Right renal pelvis (tissue), 4 donors: ENCODE measurements at regions not wholly inside any gene's neighbourhood (a gene's known extent, or its start where the extent isn't known, plus 50 kb on each side); places are given as distances from the start of the nearest gene placed in this dataset.

Source experiments
- DNase-seq, 4 donors: peaks; one replicate each; pipeline ENCODE4 v3.0.0-alpha.2; 2013; ENCODE audit warnings: low read depth in 4 of 4, low spot score in 3 of 4, missing footprints in 1 of 4

DNA sequence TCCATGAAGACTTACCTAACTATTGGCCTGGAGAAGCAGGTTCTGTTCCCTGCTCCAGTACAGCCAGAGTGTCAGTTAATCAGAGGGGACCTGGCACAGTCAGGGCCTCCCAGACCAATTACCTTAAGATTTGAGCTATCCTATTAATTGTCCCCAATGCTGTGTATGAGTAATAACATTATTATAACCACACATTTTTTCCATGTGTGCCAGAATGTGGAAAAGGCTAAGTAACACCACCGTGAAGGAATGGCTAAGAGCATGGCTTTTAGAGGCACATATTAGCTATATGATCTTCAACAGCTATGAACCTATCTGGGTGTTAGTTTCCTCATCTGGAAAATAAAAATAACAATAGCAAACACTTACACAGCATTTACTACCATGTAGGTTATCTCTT, 111.1 kb upstream of the RAP1B start:
- DNase-seq: no peak

DNA sequence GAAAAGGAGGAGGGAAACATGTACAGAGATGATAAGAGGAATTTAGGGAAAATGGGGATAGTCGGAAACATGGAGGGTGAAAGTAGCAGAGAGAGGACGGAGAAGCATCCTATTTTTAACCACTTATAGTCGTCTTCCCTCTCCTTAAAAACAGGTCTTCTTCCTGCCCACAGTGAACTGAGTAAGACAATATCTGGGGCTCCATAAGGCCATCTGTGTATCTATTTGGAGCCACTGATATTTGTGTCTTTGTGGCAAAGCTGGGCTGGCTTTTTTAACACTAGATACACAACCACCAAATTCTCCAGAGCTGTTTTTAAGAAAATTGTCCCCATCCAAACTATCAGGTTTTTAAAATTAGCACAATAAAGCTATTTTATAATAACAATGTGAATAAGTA, 109.5 kb upstream of the RAP1B start:
- DNase-seq: no peak

DNA sequence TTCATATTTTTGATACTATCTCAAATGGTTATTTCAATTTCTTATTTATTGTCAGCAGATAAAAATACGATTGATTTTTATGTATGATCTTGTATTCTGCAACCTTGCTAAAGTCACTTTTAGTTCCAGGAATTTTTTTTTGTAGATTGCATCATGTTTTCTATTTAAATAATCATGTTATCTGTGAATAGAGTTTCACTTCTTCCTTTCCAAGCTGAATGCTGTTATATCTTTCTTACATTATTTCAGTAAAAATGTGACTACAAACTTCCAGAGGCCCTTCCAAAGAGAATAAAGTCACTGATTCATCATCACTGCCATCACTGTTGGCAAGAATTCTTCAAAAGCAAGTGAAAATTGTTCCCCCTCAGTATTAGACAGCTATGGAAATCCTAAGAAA, 104.7 kb upstream of the RAP1B start:
- no peak for DNase-seq

DNA sequence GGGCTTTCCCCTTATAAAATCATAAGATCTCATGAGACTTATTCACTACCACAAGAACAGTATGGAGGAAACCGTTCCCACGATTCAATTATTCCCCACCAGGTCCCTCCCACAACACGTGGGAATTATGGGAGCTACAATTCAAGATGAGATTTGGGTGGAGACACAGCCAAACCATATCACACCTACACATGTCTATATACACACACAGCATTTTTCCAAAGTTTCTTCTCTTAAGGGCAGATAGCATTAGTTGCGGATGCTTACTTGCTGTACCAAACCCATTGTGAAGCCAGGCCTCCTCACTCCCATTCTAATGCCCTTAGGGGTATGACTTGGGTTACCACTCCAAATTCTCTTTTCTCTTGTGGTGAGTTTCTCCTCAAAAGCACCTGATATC, 104.1 kb upstream of the RAP1B start:
- DNase-seq: no peak

DNA sequence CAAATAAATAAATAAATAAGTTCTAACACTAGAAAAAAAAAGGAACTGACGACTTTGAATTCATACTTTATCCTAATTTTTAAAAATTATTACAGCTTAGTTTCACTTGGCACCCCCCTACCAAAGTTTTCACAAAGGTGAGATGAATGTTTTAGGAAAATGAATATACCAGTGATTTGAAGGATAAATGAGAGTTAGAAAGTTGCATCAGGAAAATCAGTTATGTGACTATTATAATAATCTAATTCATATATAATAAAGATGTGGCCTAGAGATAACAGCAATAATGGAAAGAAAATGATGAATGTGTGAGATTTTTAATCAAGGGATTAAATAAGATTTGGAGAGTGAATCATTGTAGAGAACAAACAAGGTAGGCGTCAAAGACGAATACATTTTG, 103.0 kb upstream of the RAP1B start:
- DNase-seq: no peak

DNA sequence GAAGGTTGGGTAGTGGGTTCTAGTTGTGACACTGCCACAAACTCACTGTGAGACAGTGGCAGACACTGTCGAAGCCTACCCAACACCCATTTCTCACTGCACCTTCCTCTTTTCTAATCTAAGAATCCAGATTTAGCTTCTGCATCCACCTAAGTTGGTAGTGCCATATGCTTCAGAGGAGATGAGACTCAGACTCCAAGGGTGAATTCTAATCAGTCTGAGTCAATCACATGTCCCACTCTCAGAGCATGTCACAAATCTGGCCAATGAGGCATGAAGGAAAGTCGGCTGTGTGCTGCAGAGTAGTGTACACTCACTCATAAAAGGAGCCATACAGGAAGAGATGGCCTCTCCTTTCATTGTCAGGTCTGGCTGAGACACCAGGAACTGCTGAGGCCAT, 102.1 kb upstream of the RAP1B start:
- DNase-seq: no peak

DNA sequence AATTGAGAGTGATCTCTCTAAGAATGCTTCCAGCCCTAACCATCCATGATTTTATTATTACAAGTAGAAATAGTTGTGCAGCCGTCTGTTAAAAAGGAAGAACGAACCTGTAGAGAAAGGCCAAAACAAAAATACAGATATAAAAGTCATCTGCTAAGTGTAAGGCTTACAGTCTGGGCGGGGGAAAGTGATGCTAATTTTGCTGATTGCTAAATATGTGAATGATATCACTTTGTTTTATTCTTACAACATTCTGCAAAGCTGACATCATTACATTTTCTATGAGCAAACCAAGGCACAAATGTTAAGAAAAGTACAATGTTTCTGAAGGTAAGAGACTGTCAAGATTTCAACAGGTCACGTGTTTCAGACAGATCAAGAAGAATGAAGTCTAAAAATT, 101.5 kb upstream of the RAP1B start:
- no peak for DNase-seq

DNA sequence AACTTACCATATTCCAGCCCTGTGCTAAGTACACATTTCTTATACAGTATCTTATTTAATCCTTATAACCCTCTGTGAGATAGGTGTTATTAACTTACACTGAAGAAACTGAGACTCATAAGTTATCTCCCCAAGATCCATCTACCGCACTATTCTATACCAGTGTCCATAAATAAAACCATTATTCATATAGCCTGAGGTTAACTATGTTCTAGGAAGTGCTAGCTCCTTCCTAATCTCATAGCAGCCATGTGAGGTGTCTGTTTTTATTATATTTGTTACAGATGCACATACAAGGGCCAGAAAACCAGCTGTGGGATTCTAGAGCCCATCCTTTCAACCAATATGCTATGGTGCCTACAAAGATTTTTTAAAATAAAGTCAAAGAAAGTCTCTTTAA, 100.3 kb upstream of the RAP1B start:
- no peak for DNase-seq

DNA sequence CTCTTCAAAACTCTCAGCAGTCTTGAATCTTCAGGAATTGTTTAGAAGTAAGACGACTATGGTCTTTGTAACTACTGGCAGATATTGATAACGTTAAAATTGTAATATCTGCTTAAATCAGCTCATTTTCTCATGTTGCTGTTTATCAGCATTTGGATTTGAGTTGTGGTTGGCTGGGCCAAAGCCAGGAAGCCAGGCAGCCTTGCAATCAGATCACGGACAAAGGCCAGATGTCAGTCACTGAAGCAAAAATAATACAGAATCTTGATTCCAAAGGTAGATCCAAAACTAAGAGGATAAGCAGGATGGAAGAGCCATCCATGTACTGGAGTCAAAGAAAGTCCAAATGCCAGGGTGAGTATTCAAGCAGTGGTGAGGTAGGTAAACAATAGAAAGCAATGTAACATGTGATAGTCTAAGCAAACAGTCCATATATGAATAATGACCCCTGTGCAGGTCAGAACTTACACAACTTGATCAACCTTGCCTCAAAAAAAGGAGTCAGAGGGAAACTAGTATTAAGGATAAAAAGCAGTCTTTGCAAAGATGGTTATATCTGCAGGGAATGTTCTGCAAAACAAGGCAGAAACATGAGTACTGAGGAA, 95.8 kb upstream of the RAP1B start:
- DNase-seq: no peak

DNA sequence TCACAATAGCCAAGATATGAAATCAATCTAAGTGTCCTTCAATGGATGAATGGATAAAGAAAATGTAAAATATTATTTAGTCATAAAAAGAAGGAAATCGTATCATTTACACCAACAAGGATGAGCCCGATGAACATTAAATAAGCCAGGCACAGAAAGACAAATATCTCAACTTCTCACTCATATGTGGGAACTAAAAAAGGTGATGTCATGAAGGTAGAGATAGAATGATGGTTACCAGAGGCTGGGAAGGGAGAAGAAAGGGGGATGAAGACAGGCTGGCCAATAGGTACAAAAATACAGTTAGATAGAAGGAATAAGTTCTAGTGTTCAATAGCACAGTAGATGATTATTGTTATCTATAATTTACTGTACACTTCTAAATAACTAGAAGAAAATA, 94.9 kb upstream of the RAP1B start:
- no peak for DNase-seq

DNA sequence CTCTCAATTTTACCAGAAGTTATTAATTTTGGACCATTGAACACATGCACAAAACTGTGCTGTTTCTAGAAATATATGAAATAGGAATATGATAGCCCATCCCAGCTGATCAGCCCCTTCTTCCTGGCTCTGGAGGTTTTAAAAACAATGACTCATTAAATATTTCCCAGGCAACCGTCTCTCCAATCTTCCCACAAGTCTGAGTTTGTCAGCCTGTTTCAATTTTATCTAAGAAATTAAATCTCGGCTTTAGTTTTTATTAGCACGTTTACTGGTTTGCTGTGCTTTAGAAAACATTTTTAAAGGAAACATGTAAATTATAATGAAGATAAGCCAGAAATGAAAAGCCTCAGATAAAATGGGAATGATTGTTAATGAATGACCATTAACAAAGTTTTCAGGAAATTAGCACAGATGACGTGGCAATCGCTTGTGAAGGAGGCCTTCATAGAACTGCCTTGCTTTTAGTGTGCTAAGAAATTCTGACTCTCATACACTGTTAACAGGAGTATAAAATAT, 89.3 kb upstream of the RAP1B start:
- no peak for DNase-seq

DNA sequence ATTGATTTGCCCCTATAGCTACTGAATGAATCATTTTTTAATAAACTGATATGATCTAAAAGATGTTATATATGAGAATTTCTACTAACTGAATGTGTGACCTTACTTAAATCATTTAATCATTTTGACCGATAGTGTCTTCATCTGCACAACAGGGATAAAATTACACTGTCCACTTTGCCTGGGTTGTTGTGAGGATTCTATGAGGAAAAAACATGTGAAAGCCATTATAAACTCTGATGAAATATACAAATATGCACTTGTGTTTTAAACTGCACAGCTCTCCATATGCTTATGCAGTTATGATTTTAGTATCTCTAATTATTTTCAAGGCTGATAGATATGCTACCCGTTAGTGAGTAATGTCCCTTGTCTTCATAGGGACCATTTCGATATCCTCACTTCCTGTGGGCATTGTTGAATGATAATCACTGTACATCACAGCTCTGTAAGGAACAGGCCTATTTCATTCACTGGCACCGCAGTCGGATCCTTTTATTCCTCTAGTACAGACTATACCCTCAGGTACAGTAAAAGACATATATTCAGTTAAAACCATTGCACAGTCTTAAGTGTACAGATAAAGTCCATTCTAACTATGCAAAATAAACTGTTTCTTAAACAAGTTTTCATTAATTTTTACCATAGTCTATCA, 88.7 kb upstream of the RAP1B start:
- no peak for DNase-seq

DNA sequence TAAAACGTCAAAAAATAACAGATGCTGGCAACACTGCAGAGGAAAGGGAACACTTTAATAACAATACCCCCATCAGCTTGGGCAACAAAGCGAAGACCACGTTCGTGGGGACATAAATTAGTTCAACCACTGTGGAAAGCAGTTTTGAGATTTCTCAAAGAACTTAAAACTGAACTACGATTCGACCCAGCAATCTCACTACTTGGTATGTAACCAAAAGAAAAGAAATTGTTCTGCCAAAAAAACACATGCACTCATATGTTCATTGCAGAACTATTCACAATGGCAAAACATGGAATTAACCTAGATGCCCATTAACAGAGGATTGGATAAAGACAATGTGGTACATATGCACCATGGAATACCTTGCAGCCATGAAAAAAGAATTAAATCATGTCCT, 81.2 kb upstream of the RAP1B start:
- no peak for DNase-seq

DNA sequence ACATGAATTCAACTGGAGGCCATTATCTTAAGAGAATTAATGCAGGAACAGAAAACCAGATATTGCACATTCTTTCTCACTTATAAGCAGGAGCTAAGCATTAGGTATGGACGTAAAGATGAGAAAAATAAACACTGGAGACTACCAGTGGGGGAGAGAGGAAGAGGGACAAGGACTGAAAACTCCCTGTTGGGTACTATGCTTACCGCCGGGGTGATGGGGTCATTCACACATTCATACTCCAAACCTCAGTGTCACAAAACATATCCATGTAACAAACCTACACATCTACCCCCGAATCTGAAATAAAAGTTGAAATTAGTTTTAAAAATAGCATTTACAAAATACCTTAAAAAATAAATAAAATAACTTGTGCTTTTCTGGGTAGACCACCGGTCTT, 80.8 kb upstream of the RAP1B start:
- no peak for DNase-seq

DNA sequence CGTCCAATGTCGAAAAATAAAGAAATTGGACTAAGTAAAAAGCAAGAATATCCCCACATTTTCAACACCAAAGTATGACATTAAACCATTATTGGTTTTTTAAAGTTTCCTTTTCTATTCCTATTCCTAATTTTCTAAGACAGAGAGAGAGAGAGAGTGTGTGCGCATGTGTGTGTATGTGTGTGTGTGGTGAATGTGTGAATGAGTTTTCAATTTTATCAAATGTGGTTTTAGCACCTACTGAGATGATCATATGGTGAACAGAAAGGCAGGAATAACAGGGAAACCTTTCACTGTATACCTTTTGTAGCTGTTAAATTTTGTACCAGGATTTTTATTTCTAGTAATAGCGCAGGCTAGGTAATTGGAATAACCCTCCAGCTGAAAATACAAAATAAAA, 80.4 kb upstream of the RAP1B start:
- no peak for DNase-seq

DNA sequence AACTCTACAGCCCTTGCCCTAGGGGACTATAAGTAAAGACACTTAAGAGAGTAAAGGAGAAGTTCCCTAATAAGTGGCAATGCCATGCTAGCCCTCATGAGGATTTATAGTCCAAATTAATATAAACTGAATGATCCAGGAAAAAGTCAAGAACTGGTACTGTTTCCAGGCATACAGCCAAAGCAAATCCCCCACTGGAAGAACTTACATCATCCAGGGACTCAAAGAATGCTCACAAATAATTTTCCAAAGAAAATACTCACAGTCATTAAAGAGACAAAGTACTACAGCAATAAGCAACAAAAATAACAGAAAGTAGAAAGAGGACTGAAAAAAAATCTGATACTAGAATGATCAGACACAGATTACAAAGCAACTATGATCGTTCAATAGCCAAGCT, 79.7 kb upstream of the RAP1B start:
- DNase-seq: no peak

DNA sequence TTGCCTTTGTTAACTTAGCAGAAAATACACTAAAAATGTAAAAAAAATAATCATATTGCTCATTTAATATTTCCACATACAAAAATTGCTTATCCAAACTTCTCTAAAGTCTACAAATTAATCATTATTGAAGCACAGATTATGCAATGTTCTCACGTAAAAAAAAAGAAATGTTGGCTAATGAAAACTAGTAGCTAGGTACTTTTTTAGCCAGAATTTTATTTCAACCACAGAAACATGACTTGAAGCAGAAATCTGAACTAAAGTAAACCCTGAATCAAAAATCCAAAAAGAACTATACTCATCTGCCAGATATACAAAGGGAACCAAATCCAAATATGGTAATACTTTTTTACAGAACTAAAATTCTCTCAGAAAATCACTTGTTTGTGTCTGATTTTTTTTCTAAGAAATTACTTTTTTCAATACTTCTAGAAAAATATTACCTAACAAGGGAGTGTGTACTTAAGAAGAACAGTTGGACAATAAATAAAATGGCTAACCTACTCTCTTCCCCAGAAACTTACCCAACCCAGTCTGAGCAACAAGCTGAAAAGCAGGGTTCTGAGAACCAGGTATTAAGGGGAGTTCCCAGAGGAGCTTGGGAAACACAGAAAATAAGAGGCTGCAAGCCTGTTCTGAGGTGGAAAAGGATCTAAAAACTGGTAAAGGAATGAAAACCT, 78.4 kb upstream of the RAP1B start:
- DNase-seq: no peak

DNA sequence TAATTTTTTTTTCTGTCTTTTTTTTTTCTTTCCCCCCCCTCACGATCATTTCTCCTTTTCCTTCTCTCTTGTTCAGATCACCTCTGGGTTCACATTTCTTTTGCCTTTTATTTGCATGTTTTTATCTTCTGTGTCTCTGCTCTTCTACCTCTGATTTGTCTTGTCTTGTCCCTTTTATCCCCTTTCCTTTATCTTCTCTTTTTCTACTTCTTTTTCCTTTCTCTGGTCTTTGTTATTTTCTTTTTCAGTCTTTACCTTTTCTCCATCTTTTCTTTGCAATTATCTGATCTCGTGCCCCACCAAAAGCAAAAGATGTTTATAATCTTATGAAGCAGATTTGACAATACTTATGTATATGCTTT, 77.8 kb upstream of the RAP1B start:
- no peak for DNase-seq

DNA sequence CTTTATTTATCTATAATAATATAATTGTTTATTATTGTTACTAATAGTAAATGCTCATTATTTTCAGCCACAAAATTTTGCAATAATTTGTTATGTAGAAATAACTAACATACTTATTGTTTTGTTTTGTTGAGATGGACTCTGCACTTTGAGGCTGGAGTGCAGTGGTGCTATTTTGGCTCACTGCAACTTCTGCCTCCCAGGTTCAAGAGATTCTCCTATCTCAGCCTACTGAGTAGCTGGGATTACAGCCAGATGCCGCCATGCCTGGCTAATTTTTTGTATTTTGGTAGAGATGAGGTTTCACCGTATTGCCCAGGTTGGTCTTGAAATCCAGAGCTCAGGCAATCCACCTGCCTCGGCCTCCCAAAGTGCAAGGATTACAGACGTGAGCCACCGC, 76.6 kb upstream of the RAP1B start:
- DNase-seq: no peak

DNA sequence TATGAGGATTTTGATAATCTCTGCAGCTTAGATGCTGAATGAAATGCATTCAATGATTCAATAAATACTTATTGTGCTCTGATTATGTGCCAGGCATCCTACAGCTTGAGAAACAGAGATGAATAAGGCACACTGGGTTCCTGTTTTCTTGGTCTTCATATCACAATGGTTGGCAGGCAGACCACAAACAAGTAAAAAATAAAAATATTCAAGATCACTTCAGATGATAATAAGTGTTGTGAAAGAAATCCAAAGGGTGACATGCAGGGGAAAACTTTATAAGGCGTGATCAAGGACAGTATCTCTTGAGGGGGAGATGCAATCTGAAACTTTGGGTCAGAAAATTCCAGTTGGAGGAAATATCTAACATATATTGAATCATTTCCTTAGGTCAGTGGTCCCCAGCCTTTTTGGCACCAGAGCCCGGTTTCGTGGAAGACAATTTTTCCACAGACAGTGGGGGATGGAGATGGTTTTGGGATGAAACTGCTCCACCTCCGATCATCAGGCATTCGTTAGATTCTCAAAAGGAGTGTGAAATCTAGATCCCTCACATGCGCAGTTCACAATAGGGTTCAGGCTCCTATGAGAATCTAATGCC, 73.7 kb upstream of the RAP1B start:
- no peak for DNase-seq

DNA sequence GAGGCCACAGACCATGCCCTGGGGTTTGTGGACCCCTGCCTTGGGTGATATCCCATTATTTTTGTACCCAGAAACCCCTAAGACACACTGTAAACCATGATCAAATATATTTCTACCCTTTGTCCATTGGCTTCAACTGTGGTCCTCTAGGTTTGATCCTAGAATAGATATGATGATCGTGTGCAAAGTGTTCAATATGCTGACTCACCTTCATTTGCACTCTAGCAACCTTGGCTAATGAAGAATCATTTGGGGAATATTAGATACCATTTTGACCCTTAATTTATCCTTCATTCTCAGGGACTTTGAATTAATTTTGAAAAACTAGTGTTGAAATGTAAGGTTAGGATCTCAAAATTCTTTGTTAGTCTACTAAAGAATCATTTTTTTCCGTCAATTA, 73.1 kb upstream of the RAP1B start:
- no peak for DNase-seq
